HCT116 (cell line): ENCODE measurements at regions not wholly inside any gene's neighbourhood (a gene's known extent, or its start where the extent isn't known, plus 50 kb on each side); places are given as distances from the start of the nearest gene placed in this dataset.

Experiments
- ATAC-seq: fragments of 200-7000 bp; cut with Tn5 transposase; 2 replicates; pipeline ENCODE4 v1.9.1; 2020; ENCODE audit warnings: mild to moderate bottlenecking, moderate library complexity
- BruUV-seq: library from RNA; stranded (reverse); fragments of 400-500 nt; replicated peaks from 2 replicates; lab custom pipeline; 2021; lab: Mats Ljungman, UMichigan
- CTCF ChIA-PET: fragments of 300-600 bp; sonication (Branson Sonifier 250); formaldehyde crosslinking; loops from one replicate; lab custom pipeline; 2021; ENCODE audit warnings: antibody characterized with exemption; lab: Charles Lee
- POLR2A ChIA-PET: fragments of 300-600, 350-600 bp; sonication (Branson Sonifier 250); formaldehyde crosslinking; loops from one replicate; lab custom pipeline; 2021; ENCODE audit warnings: antibody characterized with exemption; lab: Charles Lee
- RAD21 ChIA-PET, 2 experiments: fragments of 300-600 bp; sonication (Branson Sonifier 250); formaldehyde crosslinking; loops; one replicate each; lab custom pipeline; 2023; ENCODE audit warnings: low total read pairs in 2 of 2; ENCODE audit not compliant: uncharacterized antibody in 2 of 2, unreplicated experiment in 2 of 2, low non-redundant PET in 1 of 2; lab: Charles Lee
- DNase-seq: peaks from one replicate; pipeline ENCODE4 v3.0.0-alpha.2; 2010; ENCODE audit warnings: low read depth, low spot score
- H2AFZ ChIP-seq: fragments of 200-600 bp; shearing (Covaris generic), sonication (generic); 2 replicates; pipeline ENCODE4 v1.6.1; 2017; ENCODE audit warnings: low read depth, mixed run types, mixed read lengths, antibody characterized with exemption, low read length; ENCODE audit not compliant: poor library complexity, severe bottlenecking
- H3K27ac ChIP-seq: 2 replicates; pipeline ENCODE4 v1.5.1; 2012; ENCODE audit warnings: low read depth, low read length
- H3K27me3 ChIP-seq: fragments of 200-600 bp; sonication (generic); 2 replicates; pipeline ENCODE4 v1.6.1; 2016; ENCODE audit warnings: mixed run types, low read length, mixed read lengths; ENCODE audit not compliant: insufficient read depth
- H3K36me3 ChIP-seq, 2 experiments: fragments of 200-500 bp in 1 of 2; fragments of 200-600 bp in 1 of 2; sonication (Bioruptor generic) in 1 of 2; sonication (generic) in 1 of 2; 2 replicates each; pipeline versions ENCODE4 v1.5.1 to v1.6.1; 2014 to 2016; ENCODE audit warnings: low read length in 2 of 2, inconsistent platforms in 1 of 2, mixed read lengths in 1 of 2, mixed run types in 1 of 2; ENCODE audit not compliant: insufficient read depth in 2 of 2, control insufficient read depth in 1 of 2
- H3K4me1 ChIP-seq, 2 experiments: fragments of 200-600 bp in 1 of 2; sonication (generic) in 1 of 2; 2 replicates each; pipeline versions ENCODE4 v1.5.1 to v1.6.1; 2012 to 2017; ENCODE audit warnings: low read length in 2 of 2, inconsistent platforms in 1 of 2, mild to moderate bottlenecking in 1 of 2, mixed read lengths in 1 of 2, mixed run types in 1 of 2, moderate library complexity in 1 of 2; ENCODE audit not compliant: insufficient read depth in 2 of 2, control insufficient read depth in 1 of 2
- H3K4me2 ChIP-seq: fragments of 200-600 bp; sonication (generic); 2 replicates; pipeline ENCODE4 v1.6.1; 2017; ENCODE audit warnings: mixed run types, low read length, mixed read lengths
- H3K4me3 ChIP-seq, 2 experiments: fragments of 200-600 bp in 1 of 2; sonication (generic) in 1 of 2; replicated peaks in 1 of 2; 2 replicates each; pipeline ENCODE4 v1.5.1; 2011 to 2016; ENCODE audit warnings: low read length in 2 of 2, control low read depth in 1 of 2, low read depth in 1 of 2, mild to moderate bottlenecking in 1 of 2, mixed read lengths in 1 of 2, mixed run types in 1 of 2
- H3K79me2 ChIP-seq: fragments of 200-600 bp; sonication (generic); 2 replicates; pipeline ENCODE4 v1.6.1; 2017; ENCODE audit warnings: mild to moderate bottlenecking, mixed run types, low read length, moderate library complexity, mixed read lengths; ENCODE audit not compliant: insufficient read depth
- H3K9ac ChIP-seq: fragments of 200-600 bp; sonication (generic); 2 replicates; pipeline ENCODE4 v1.6.1; 2016; ENCODE audit warnings: low read length, mixed read lengths
- H3K9me2 ChIP-seq: fragments of 200-600 bp; sonication (generic), shearing (Covaris generic); 2 replicates; pipeline ENCODE4 v1.6.1; 2017; ENCODE audit warnings: mixed run types, mild to moderate bottlenecking, moderate library complexity; ENCODE audit not compliant: insufficient read depth
- H3K9me3 ChIP-seq, 2 experiments: fragments of 200-500 bp in 1 of 2; fragments of 200-600 bp in 1 of 2; sonication (Bioruptor generic) in 1 of 2; sonication (generic) in 1 of 2; 2 replicates each; pipeline ENCODE4 v1.6.1; 2014 to 2017; ENCODE audit warnings: low read length in 2 of 2, mixed read lengths in 2 of 2, inconsistent platforms in 1 of 2, low read depth in 1 of 2, mild to moderate bottlenecking in 1 of 2, mixed run types in 1 of 2, moderate library complexity in 1 of 2; ENCODE audit not compliant: control insufficient read depth in 1 of 2, insufficient read depth in 1 of 2
- H4K20me1 ChIP-seq: fragments of 200-600 bp; sonication (generic), shearing (Covaris generic); 2 replicates; pipeline ENCODE4 v1.6.1; 2017; ENCODE audit warnings: mixed run types, mild to moderate bottlenecking, moderate library complexity; ENCODE audit not compliant: insufficient read depth
- EGR1 ChIP-seq: IDR thresholded peaks from 2 replicates; pipeline ENCODE4 v1.6.1; 2012; ENCODE audit warnings: low read depth
- EZH2 ChIP-seq: fragments of 200-600 bp; sonication (generic); IDR thresholded peaks from 2 replicates; pipeline ENCODE4 v1.6.1; 2017; ENCODE audit warnings: antibody characterized with exemption, mixed run types
- MAX ChIP-seq: IDR thresholded peaks from 2 replicates; pipeline ENCODE4 v1.6.1; 2012
- POLR2AphosphoS5 ChIP-seq: IDR thresholded peaks from 2 replicates; pipeline ENCODE4 v1.6.1; 2011; ENCODE audit warnings: mild to moderate bottlenecking, low read depth, low read length, moderate library complexity
- RAD21 ChIP-seq: IDR thresholded peaks from 2 replicates; pipeline ENCODE4 v1.6.1; 2012; ENCODE audit warnings: low read depth, mild to moderate bottlenecking
- TCF7L2 ChIP-seq: IDR thresholded peaks from 2 replicates; pipeline ENCODE4 v1.7.0; 2011; ENCODE audit warnings: borderline replicate concordance, inconsistent platforms; ENCODE audit not compliant: insufficient read depth, insufficient read length; ENCODE audit errors: extremely low read depth
- YY1 ChIP-seq: IDR thresholded peaks from 2 replicates; pipeline ENCODE4 v1.6.1; 2011; ENCODE audit warnings: low read length, low read depth, moderate library complexity, mild to moderate bottlenecking; ENCODE audit not compliant: insufficient replicate concordance; ENCODE audit errors: extremely low read depth
- ZFX ChIP-seq: fragments of 450-650 bp; IDR thresholded peaks from 2 replicates; pipeline ENCODE4 v1.6.1; 2017
- ZNF274 ChIP-seq: fragments of 200-500 bp; sonication (Bioruptor generic); IDR thresholded peaks from 2 replicates; pipeline ENCODE4 v1.6.1; 2014; ENCODE audit warnings: mild to moderate bottlenecking, low read depth, low read length, inconsistent platforms
- intact Hi-C: fragments of 100-400 bp; cut with micrococcal nuclease; formaldehyde crosslinking; loops from 2 replicates; pipeline ENCODE4 v1.10.0; 2022
- TF ChIP-seq, protein P1 (sequence below), 3 experiments: fragments of 200-600 bp in 1 of 3; sonication (generic) in 1 of 3; IDR thresholded peaks in 2 of 3; conservative IDR thresholded peaks in 1 of 3; 2 replicates each; pipeline ENCODE4 v1.5.1; 2012 to 2017; ENCODE audit warnings: low read depth in 2 of 3, low read length in 2 of 3, antibody characterized with exemption in 1 of 3, borderline replicate concordance in 1 of 3, control low read depth in 1 of 3, mild to moderate bottlenecking in 1 of 3, mixed read lengths in 1 of 3, mixed run types in 1 of 3, moderate library complexity in 1 of 3; ENCODE audit not compliant: insufficient read depth in 1 of 3
- TF ChIP-seq, protein P2 (sequence below): IDR thresholded peaks from 2 replicates; pipeline ENCODE4 v1.6.1; 2011; ENCODE audit warnings: mild to moderate bottlenecking, low read length, moderate library complexity; ENCODE audit not compliant: insufficient replicate concordance; ENCODE audit errors: extremely low read depth

DNA sequence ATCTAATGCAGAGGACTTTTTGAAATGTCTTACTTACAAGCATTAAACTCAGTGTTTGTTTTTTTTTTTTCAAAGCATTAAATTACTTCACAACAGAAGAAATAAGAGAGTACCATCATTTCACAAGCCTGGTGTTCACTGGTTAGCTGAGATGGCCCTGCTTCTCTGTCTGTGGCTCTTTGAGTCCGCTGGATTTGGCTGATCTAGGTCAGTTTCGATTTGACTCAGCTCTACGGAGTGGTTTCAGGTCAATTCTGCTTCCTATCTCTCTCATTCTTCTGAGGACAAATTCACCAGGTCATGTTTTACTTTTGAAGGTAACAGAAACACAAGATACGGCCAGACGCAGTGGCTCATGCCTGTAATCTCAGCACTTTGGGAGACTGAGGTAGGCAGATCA, 1066.1 kb downstream of the FLRT2 start:
- TF ChIP-seq TCF7L2 = no peak
- no peak for TF ChIP-seq EZH2
- TF ChIP-seq, protein P1, sequence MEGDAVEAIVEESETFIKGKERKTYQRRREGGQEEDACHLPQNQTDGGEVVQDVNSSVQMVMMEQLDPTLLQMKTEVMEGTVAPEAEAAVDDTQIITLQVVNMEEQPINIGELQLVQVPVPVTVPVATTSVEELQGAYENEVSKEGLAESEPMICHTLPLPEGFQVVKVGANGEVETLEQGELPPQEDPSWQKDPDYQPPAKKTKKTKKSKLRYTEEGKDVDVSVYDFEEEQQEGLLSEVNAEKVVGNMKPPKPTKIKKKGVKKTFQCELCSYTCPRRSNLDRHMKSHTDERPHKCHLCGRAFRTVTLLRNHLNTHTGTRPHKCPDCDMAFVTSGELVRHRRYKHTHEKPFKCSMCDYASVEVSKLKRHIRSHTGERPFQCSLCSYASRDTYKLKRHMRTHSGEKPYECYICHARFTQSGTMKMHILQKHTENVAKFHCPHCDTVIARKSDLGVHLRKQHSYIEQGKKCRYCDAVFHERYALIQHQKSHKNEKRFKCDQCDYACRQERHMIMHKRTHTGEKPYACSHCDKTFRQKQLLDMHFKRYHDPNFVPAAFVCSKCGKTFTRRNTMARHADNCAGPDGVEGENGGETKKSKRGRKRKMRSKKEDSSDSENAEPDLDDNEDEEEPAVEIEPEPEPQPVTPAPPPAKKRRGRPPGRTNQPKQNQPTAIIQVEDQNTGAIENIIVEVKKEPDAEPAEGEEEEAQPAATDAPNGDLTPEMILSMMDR (IDR thresholded peaks at IDR 0.05 in 2 of 3, conservative IDR thresholded peaks at IDR 0.05 in 1 of 3; ENCODE audit: borderline replicate concordance in 1 of 3, insufficient read depth in 1 of 3, low read depth in 2 of 3, low read length in 2 of 3) = no peak
- TF ChIP-seq POLR2AphosphoS5 = no peak
- no peak for TF ChIP-seq ZFX
- no peak for TF ChIP-seq MAX
- TF ChIP-seq RAD21 = no peak
- TF ChIP-seq ZNF274 = no peak
- no peak for TF ChIP-seq EGR1
- TF ChIP-seq, protein P2, sequence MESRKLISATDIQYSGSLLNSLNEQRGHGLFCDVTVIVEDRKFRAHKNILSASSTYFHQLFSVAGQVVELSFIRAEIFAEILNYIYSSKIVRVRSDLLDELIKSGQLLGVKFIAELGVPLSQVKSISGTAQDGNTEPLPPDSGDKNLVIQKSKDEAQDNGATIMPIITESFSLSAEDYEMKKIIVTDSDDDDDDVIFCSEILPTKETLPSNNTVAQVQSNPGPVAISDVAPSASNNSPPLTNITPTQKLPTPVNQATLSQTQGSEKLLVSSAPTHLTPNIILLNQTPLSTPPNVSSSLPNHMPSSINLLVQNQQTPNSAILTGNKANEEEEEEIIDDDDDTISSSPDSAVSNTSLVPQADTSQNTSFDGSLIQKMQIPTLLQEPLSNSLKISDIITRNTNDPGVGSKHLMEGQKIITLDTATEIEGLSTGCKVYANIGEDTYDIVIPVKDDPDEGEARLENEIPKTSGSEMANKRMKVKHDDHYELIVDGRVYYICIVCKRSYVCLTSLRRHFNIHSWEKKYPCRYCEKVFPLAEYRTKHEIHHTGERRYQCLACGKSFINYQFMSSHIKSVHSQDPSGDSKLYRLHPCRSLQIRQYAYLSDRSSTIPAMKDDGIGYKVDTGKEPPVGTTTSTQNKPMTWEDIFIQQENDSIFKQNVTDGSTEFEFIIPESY = no peak
- no peak for TF ChIP-seq YY1
- Histone ChIP-seq H3K9ac (no peak overlapping the region), H3K27me3 (no peaks in the 10 kb centered on the region), H3K4me2 (no peak overlapping the region), H3K9me2 (no peaks in the 10 kb centered on the region), H3K4me1 (no peaks in the 10 kb centered on the region), H2AFZ (no peak overlapping the region), H3K9me3 (peaks cover 0 to 20% of the 10 kb centered on the region in 2 experiments; a peak in 1 of 4 replicates), H3K4me3 (no peak overlapping the region), H3K36me3 (no peaks in the 10 kb centered on the region), H3K79me2 (no peaks in the 10 kb centered on the region), H4K20me1 (no peaks in the 10 kb centered on the region), H3K27ac (no peak overlapping the region)
- intact Hi-C loops = no loop called here
- ATAC-seq (no peak), DNase-seq (no peak)
- RAD21 ChIA-PET = no interaction called here
- no TSS peak for BruUV-seq
- CTCF ChIA-PET = no interaction called here
- POLR2A ChIA-PET = no interaction called here
